PC-3 (cell line): ENCODE measurements at regions not wholly inside any gene's neighbourhood (a gene's known extent, or its start where the extent isn't known, plus 50 kb on each side); places are given as distances from the start of the nearest gene placed in this dataset.

ENCODE experiments used
- ATAC-seq: fragments of 200-7000 bp; cut with Tn5 transposase; 2 replicates; pipeline ENCODE4 v1.9.1; 2020; ENCODE audit warnings: mild to moderate bottlenecking, moderate library complexity
- BruUV-seq: library from RNA; stranded (reverse); fragments of 400-500 nt; replicated peaks from 2 replicates; lab custom pipeline; 2021; lab: Mats Ljungman, UMichigan
- CTCF ChIA-PET: fragments of 300-600 bp; sonication (Branson Sonifier 250); formaldehyde crosslinking; loops from one replicate; lab custom pipeline; 2022; ENCODE audit warnings: antibody characterized with exemption; lab: Charles Lee
- POLR2A ChIA-PET: fragments of 300-600 bp; sonication (Branson Sonifier 250); formaldehyde crosslinking; loops from one replicate; lab custom pipeline; 2022; ENCODE audit warnings: antibody characterized with exemption; ENCODE audit not compliant: unreplicated experiment; lab: Charles Lee
- DNase-seq: peaks from one replicate; pipeline ENCODE4 v3.0.0-alpha.2; 2015
- H2AFZ ChIP-seq: fragments of 300-600 bp; sonication (generic); 2 replicates; pipeline ENCODE4 v1.6.0; 2016; ENCODE audit warnings: antibody characterized with exemption, low read length
- H3F3A ChIP-seq: fragments of 300-600 bp; sonication (generic); one replicate; pipeline ENCODE4 v1.6.0; 2017; ENCODE audit warnings: antibody characterized with exemption, low read length, control low read depth, mild to moderate bottlenecking; ENCODE audit not compliant: unreplicated experiment
- H3K27ac ChIP-seq: fragments of 300-600 bp; sonication (generic); 2 replicates; pipeline ENCODE4 v1.5.1; 2016; ENCODE audit warnings: mild to moderate bottlenecking, low read length
- H3K27me3 ChIP-seq: fragments of 300-600 bp; sonication (generic); 2 replicates; pipeline ENCODE4 v1.6.1; 2016; ENCODE audit warnings: low read length, mixed read lengths
- H3K36me3 ChIP-seq: fragments of 300-600 bp; sonication (generic); 2 replicates; pipeline ENCODE4 v1.6.1; 2016; ENCODE audit warnings: low read depth, mixed run types, low read length, mixed read lengths
- H3K4me1 ChIP-seq: fragments of 300-600 bp; sonication (generic); 2 replicates; pipeline ENCODE4 v1.5.1; 2016; ENCODE audit warnings: low read length; ENCODE audit not compliant: insufficient read depth
- H3K4me2 ChIP-seq: fragments of 300-600 bp; sonication (generic); 2 replicates; pipeline ENCODE4 v1.6.0; 2016; ENCODE audit warnings: low read length
- H3K4me3 ChIP-seq: fragments of 300-600 bp; sonication (generic); 2 replicates; pipeline ENCODE4 v1.5.1; 2016; ENCODE audit warnings: mild to moderate bottlenecking, low read length, mixed read lengths
- H3K79me2 ChIP-seq: fragments of 300-600 bp; sonication (generic); 2 replicates; pipeline ENCODE4 v1.6.1; 2017; ENCODE audit warnings: low read length, mixed read lengths
- H3K9ac ChIP-seq: fragments of 300-600 bp; sonication (generic); 2 replicates; pipeline ENCODE4 v1.6.0; 2016; ENCODE audit warnings: mild to moderate bottlenecking, low read length
- H3K9me2 ChIP-seq: fragments of 300-600 bp; sonication (generic); replicated peaks from 2 replicates; pipeline ENCODE4 v1.6.1; 2016; ENCODE audit warnings: mixed run types, low read length, mixed read lengths
- H3K9me3 ChIP-seq: fragments of 300-600 bp; sonication (generic); 2 replicates; pipeline ENCODE4 v1.6.1; 2016; ENCODE audit warnings: low read length, mixed read lengths
- H4K20me1 ChIP-seq: fragments of 300-600 bp; sonication (generic); 2 replicates; pipeline ENCODE4 v1.6.1; 2016; ENCODE audit warnings: low read length, mixed read lengths
- EZH2 ChIP-seq: fragments of 300-600 bp; sonication (generic); IDR thresholded peaks from one replicate; pipeline ENCODE4 v1.6.1; 2017; ENCODE audit warnings: antibody characterized with exemption, mild to moderate bottlenecking, low read length; ENCODE audit not compliant: unreplicated experiment
- EZH2phosphoT487 ChIP-seq: fragments of 300-600 bp; sonication (generic); IDR thresholded peaks from 2 replicates; pipeline ENCODE4 v1.6.1; 2018; ENCODE audit warnings: mild to moderate bottlenecking, antibody characterized with exemption, low read length, borderline replicate concordance
- intact Hi-C: fragments of 100-400 bp; cut with micrococcal nuclease; formaldehyde crosslinking; loops from 2 replicates; pipeline ENCODE4 v1.9.0; 2023
- TF ChIP-seq, protein P1 (sequence below): fragments of 300-600 bp; sonication (generic); conservative IDR thresholded peaks from 2 replicates; pipeline ENCODE4 v1.5.1; 2017; ENCODE audit warnings: antibody characterized with exemption, low read depth, mild to moderate bottlenecking, low read length

- TF ChIP-seq EZH2: no peak
- TF ChIP-seq, protein P1, sequence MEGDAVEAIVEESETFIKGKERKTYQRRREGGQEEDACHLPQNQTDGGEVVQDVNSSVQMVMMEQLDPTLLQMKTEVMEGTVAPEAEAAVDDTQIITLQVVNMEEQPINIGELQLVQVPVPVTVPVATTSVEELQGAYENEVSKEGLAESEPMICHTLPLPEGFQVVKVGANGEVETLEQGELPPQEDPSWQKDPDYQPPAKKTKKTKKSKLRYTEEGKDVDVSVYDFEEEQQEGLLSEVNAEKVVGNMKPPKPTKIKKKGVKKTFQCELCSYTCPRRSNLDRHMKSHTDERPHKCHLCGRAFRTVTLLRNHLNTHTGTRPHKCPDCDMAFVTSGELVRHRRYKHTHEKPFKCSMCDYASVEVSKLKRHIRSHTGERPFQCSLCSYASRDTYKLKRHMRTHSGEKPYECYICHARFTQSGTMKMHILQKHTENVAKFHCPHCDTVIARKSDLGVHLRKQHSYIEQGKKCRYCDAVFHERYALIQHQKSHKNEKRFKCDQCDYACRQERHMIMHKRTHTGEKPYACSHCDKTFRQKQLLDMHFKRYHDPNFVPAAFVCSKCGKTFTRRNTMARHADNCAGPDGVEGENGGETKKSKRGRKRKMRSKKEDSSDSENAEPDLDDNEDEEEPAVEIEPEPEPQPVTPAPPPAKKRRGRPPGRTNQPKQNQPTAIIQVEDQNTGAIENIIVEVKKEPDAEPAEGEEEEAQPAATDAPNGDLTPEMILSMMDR: no peak
- no peak for TF ChIP-seq EZH2phosphoT487
- Histone ChIP-seq H4K20me1 (no peaks in the 10 kb centered on the region), H3K27ac (no peak overlapping the region), H3K27me3 (no peaks in the 10 kb centered on the region), H3K4me2 (no peak overlapping the region), H3K9me2 (no peaks in the 10 kb centered on the region), H3K9me3 (no peaks in the 10 kb centered on the region), H3F3A (no peaks in the 10 kb centered on the region), H3K4me1 (peaks cover 15% of the 10 kb centered on the region), H2AFZ (no peak overlapping the region), H3K79me2 (no peaks in the 10 kb centered on the region), H3K9ac (no peak overlapping the region), H3K4me3 (no peak overlapping the region), H3K36me3 (no peaks in the 10 kb centered on the region)
- intact Hi-C loops: loop anchor here (10.0 kb wide), 1 partner anchor 393 kb away; no protein-coding TSS in a partner anchor
- ChIA-PET POLR2A (no interaction called here), CTCF (no interaction called here)
- BruUV-seq: no TSS peak
- DNase-seq (no peak), ATAC-seq (no peak)
Measured at GRCh38 chr10:64507651-64508028, 986.4 kb downstream of the REEP3 start.

DNA sequence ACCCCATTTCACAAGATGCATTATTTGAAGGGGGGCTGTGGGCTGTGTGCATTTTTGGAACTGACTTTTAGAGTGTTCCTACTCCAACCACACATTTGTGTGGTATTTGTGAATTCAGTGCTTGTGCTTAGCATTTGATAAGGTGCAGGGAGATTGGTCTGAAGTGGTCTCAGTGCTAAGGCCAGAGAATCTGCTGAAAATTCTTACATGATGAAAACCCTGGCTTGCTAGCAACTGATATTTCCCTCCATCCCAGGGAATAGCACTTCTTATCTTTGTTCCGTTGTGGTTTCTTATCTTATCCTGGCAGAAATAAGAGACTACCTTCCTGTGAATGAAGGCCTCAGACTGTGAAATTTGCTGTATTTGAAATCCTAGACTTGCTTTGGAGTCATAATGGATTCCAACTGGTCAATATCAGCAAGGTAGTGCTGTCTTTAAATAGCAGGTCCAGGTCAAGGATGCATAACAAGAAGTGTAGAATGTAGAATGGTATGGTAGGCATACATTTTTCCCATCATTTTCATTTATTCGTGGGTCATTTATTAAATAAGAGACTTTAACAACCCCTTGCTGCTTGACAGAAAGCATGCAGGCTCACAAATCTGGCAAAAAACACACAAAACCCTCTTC, 986.9 kb downstream of the REEP3 start:
- no peak overlapping the region for H3K4me3 ChIP-seq
- no peak for ATAC-seq
- H3K9me2 ChIP-seq: no peaks in the 10 kb centered on the region
- TF ChIP-seq, protein P1: no peak
- TF ChIP-seq EZH2phosphoT487 (no peak), EZH2 (no peak)
- no peak for DNase-seq
- no peaks in the 10 kb centered on the region for H3K9me3 ChIP-seq
- H4K20me1 ChIP-seq: no peaks in the 10 kb centered on the region
- CTCF ChIA-PET: no interaction called here
- no peak overlapping the region for H2AFZ ChIP-seq
- H3K4me1 ChIP-seq: peaks cover 15% of the 10 kb centered on the region
- no peaks in the 10 kb centered on the region for H3F3A ChIP-seq
- H3K27me3 ChIP-seq: no peaks in the 10 kb centered on the region
- H3K4me2 ChIP-seq: no peak overlapping the region
- H3K36me3 ChIP-seq: no peaks in the 10 kb centered on the region
- no peak overlapping the region for H3K9ac ChIP-seq
- no TSS peak for BruUV-seq
- POLR2A ChIA-PET: no interaction called here
- no peaks in the 10 kb centered on the region for H3K79me2 ChIP-seq
- intact Hi-C loops: loop anchor here (10.0 kb wide), 1 partner anchor 393 kb away; no protein-coding TSS in a partner anchor
- H3K27ac ChIP-seq: no peak overlapping the region

- Histone ChIP-seq H3K36me3 (no peaks in the 10 kb centered on the region), H3F3A (no peaks in the 10 kb centered on the region), H3K4me2 (no peak overlapping the region), H3K27ac (no peak overlapping the region), H4K20me1 (no peaks in the 10 kb centered on the region), H3K9me3 (no peaks in the 10 kb centered on the region), H3K4me3 (no peak overlapping the region), H3K79me2 (no peaks in the 10 kb centered on the region), H3K27me3 (peaks cover 3% of the 10 kb centered on the region; the same call in 1 of the 2 replicates), H2AFZ (no peak overlapping the region), H3K9ac (no peak overlapping the region), H3K4me1 (no peaks in the 10 kb centered on the region), H3K9me2 (no peaks in the 10 kb centered on the region)
- ATAC-seq (no peak), DNase-seq (peak; percentile 32)
- no TSS peak for BruUV-seq
- TF ChIP-seq EZH2phosphoT487: no peak
- no peak for TF ChIP-seq EZH2
- intact Hi-C loops: no loop called here
- POLR2A ChIA-PET: no interaction called here
- CTCF ChIA-PET: no interaction called here
Measured at GRCh38 chr10:64515970-64516699, 994.9 kb downstream of the REEP3 start.
